Activated naive CD4-positive, alpha-beta T cell treated with Interleukin-2 at 50 U/mL for 16 hours (primary cell): ENCODE measurements at regions not wholly inside any gene's neighbourhood (a gene's known extent, or its start where the extent isn't known, plus 50 kb on each side); places are given as distances from the start of the nearest gene placed in this dataset.

ENCODE experiments used
- DNase-seq: peaks from one replicate; pipeline ENCODE4 v3.0.0-alpha.2; 2020

DNA sequence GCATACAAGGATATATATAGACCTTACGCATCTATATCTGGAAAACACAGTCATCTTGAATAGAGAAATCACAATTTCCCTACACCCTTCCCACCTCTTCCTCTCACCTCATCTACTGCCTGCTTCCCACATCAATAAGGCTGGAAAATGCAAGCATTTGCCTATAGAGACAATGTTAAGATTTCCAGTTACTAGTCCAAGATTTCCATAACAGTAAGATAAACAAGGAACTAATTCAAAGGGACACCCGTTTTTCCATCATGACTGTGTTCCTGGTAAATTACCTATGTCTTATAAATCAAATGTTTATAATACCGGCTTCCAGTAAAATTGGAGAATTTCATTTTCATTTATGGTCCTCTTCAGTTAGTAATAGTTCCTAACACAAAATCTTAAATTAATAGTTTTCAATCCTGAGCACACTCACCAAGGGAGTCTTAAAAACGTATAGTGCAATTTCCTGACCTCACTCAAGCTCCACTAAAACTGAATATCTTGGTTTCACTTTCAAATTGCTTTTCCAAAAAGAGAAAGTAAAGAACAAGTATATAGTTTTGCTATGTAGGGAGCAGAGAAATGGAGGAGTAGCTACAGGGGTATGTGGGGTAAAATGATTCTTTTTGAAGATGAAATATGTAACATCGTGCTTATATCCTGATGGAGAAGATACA lies 398.7 kb downstream of the PLPP3 start:
- no peak for DNase-seq

GRCh38 chr1:56179543-56179942 lies 399.8 kb downstream of the PLPP3 start:
- DNase-seq = no peak

DNA sequence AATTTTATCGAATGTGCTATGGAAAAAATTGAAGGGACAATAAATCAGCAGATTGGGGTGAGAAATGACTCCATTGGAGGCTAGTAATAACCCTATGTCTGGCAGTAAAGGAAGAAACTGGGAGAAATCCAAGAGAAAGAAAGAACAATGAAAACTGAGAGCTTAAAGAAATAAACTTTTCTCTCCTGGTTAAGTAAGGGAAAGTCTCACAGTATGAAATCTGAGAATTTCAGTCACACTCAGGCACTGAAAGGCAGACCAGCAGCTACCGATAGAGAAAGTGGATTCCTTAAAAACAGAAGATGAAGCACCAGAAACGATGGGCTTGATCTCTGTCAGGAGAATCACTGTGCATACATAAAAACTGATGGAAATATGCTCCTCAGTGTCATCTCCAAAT lies 404.2 kb downstream of the PLPP3 start:
- no peak for DNase-seq

GRCh38 chr1:56174176-56174885 lies 405.0 kb downstream of the PLPP3 start:
- no peak for DNase-seq

DNA sequence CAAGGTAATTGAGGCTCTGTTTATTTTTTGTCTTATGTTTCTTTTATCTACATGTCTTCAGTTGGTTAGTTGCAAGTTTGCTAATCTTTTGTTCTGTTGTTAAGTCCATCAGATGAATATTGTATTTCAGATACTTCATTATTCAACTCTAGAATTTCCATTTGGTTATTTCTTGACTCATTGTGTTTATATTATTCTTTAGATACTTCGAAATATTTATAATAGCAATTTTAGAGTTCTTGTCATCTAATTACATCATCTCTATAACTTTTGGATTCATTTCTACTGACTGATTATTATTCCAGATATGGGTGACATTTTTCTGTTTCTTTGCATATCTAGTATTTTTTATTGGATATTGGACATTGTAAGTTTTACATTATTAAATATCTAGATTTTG lies 405.6 kb downstream of the PLPP3 start:
- no peak for DNase-seq

DNA sequence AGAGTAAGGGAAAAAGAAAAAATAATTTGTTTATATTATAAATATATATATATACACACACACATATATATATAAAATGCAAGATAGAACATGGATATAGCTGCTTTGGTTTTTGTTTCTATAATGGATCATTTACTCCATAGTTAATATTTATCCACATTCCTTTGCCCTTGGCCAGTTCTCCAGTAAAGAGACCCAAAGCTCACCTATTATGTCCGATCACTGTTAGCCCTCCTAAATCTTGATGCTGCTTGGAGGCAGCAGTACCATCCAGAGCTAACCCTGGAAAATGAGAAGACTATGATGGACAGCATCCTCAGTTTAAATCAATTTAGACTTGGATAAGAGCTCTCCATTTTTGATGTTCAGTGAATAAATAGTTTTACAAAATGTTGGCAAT lies 407.7 kb downstream of the PLPP3 start:
- no peak for DNase-seq

DNA sequence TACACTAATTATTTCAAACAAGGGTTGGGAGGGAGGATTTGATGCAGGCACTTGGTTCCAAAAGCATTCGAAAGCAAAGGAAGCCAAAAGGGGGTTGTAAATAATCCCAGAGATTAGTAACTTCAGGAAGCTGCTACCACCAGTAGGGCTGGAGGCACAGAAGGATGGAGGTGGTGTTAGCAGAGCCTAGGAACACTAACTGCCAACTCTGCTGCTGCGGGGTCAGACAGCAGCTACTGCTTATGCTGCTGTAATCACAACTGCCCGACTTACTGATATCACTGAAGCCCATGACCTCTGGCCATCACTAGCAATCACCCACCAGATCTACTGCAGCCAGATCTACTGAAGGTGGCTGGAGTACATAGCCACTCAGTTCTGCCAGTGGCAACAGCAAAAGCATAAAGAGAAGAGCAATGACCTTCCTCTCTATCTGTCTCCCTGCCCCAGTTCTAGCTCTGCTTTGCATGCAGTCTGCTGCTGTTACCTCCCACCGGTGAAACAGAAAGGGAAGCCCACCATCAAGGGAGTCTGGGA lies 408.5 kb downstream of the PLPP3 start:
- no peak for DNase-seq

- no peak for DNase-seq
Observed at GRCh38 chr1:56169856-56170255, 409.5 kb downstream of the PLPP3 start.

GRCh38 chr1:56168176-56168575 lies 411.2 kb downstream of the PLPP3 start:
- no peak for DNase-seq

DNA sequence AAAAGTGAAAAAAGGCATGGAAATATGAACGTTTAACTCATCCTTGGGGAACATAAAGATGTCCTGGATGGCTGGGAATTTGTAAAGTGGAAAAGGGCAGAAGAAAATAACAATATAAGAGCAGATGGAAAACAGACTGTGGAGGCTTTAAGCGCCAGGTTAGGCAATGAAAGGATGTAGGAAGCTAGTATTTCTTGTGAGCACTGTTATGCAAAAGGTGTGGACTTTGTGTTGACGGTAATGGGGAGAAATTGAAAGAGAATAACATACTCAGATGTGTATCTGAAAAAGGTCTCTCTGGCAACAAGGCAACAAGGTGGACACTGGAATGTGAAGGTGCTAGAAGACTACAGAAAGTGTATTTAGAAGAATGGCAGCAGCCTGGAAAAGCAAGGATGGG lies 411.8 kb downstream of the PLPP3 start:
- DNase-seq = no peak

DNA sequence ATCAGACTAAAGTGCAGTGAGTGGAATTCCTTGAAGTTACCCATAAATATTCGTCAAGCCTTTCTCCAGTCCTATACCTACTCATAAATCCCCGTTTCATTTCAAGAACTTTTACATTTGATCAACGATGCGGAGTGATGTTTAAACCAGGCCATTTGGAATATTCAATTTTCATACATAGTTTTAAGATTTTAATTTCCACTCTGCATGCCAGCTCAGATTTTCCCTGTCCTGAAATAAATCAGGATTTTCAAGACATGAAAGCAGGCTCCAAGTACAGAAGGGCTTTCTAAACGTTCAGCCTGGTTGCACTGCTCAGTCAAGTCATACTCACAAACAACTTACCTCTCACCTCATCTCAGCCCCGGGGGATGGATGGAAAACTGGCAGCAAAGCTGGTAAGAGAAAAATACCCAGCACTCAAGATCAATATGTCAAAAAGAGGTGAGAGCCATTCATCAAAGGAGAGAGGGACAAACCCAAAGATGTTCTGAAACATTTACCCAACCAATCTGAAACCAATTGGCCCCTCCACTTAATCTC lies 418.5 kb downstream of the PLPP3 start:
- DNase-seq = no peak

- no peak for DNase-seq
Observed at GRCh38 chr1:56156971-56157876, 422.1 kb downstream of the PLPP3 start.

DNA sequence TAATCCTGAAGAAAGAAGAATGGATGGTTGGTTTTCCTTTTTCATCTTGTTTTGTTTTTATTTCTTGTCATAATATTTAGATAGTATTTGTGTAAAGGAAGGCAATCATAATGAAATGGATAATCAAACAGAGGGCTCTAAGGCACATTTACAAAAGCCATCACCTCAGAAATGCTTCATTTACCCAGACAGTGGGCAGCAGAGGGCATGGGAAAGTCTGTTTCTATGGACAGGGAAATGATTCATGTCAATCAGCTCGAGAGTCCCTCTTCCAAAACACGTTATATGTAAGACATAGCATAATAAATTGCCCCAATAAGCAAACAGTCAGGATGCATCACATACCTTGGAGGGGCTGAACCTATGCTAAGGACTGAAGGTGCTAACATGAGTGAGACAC lies 426.1 kb downstream of the PLPP3 start:
- DNase-seq = no peak

GRCh38 chr1:56152635-56153034 lies 426.7 kb downstream of the PLPP3 start:
- DNase-seq = no peak

GRCh38 chr1:56151402-56151801 lies 428.0 kb downstream of the PLPP3 start:
- DNase-seq = no peak

GRCh38 chr1:56150441-56151215 lies 428.7 kb downstream of the PLPP3 start:
- no peak for DNase-seq

GRCh38 chr1:56149761-56150160 lies 429.6 kb downstream of the PLPP3 start:
- DNase-seq = no peak

DNA sequence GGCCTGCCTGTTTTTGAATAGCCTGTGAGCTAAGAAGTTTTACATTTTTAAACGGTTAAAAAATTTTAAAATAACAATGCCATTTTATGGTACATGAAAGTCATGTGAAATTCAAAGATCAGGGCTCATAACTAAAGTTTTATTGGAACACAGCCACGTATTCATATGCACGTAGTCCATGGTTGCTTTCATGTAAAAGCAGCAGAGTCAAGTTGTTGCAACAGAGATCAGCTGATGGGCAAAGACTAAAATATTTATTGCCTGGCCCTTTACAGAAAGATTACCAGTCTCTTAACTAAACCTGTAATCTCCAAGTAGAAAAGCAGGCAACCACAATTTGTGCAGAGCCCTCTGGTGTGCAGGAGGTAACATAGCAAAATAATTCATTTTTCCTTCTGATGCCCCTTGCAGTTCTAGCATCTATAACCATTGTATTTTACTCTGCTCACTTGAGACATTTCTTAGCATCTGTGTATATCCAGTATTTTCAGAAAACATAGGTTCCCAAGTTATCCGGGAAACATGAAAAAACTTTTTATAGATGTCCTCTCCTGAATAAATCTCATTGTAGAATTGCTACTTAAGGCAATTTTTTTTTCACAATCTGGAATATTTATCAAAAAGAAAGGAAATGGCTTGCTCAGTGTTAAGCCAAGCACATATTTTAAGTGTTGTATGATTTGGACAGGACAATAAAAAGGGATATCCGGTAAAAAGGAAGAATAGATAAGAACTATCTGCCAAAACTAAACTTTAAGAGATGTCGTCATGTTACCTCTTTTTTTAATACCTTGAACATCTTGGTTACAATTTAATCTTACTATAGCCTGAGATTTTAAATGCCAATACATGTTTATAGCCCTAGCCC lies 430.8 kb downstream of the PLPP3 start:
- no peak for DNase-seq

DNA sequence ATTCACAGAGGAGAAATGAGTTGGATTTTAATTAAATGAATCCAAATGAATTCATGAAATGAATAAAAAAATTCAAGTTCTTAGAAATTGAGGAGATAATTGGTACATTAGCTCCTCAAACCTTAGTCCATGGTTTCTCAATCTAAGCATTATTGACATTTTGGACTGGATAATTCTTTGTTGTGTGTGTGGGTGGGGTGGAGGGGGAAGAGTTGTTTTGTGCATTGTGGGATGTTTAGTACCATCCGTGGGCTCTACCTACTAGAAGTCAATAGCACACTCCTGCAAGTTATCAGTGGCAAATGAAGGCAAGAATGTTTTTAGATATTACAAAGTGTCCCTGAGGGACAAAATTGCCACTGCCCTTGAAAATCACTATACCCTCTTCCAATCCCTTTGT lies 431.9 kb downstream of the PLPP3 start:
- no peak for DNase-seq

DNA sequence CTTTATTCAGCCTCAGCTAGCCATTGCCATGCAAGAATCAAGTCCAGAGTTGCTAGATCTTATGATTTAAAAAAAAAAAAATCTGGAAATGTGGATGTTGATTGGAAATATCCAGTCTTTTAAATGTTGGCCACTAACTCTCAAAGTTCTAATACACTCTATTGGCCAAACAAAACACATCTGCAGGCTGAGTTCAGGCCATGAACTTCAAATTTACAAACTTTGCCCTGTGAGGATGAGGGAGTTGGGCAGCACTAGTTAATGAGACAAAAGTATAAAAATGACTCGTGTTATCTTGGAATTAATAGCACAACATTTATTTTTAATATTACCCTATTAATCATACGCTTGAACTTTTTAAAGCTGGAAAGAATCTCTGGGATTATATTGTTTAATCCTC lies 432.3 kb downstream of the PLPP3 start:
- no peak for DNase-seq

DNA sequence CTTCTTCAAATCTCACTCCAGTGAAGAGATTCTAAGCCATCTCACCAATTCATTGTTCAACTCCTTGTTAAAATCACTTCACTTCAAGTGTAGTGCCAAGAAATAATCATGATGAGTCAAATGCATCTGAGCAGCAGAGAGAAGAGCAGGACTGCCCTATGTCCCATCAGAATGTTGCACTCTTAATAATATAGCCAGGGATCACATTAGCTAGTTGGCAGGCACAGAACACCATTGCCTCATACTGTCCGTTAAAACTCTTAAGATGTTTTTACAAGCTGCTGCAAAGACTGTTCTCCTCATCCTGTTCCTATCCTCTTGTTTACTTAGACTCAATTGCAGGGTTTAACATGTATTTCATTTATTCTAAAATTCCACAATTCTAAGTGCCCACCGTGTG lies 432.9 kb downstream of the PLPP3 start:
- DNase-seq = no peak
